Aorta (tissue), 5 donors: ENCODE measurements at regions not wholly inside any gene's neighbourhood (a gene's known extent, or its start where the extent isn't known, plus 50 kb on each side); places are given as distances from the start of the nearest gene placed in this dataset.
"Not testable (repeated sequence)": the region's sequence is repeated elsewhere in the genome, so short reads cannot be mapped to it uniquely, and the experiment has no call there.

ENCODE experiments used
- ATAC-seq: fragments of 200-7000 bp; cut with Tn5 transposase; one replicate; pipeline ENCODE4 v1.9.1; 2022; ENCODE audit warnings: moderate library complexity; ENCODE audit not compliant: low FRiP score
- DNase-seq, 2 donors: peaks; one replicate each; pipeline ENCODE4 v3.0.0-alpha.2; 2020
- H3K27ac ChIP-seq, 2 donors: one replicate each; pipeline ENCODE4 v1.5.1; 2013; ENCODE audit warnings: low read length in 2 of 2, mild to moderate bottlenecking in 2 of 2, moderate library complexity in 2 of 2, control low read depth in 1 of 2, inconsistent platforms in 1 of 2, low read depth in 1 of 2
- H3K27me3 ChIP-seq, 2 donors: one replicate each; pipeline ENCODE4 v1.6.1; 2013; ENCODE audit warnings: control low read depth in 1 of 2, low read length in 1 of 2, mild to moderate bottlenecking in 1 of 2, moderate library complexity in 1 of 2; ENCODE audit not compliant: insufficient read depth in 2 of 2, control insufficient read depth in 1 of 2
- H3K36me3 ChIP-seq, 2 donors: one replicate each; pipeline ENCODE4 v1.6.1; 2013; ENCODE audit warnings: control low read depth in 1 of 2, low read length in 1 of 2, mild to moderate bottlenecking in 1 of 2; ENCODE audit not compliant: insufficient read depth in 2 of 2, control insufficient read depth in 1 of 2
- H3K4me1 ChIP-seq, 2 donors: one replicate each; pipeline ENCODE4 v1.6.1; 2013; ENCODE audit warnings: low read length in 2 of 2, control low read depth in 1 of 2, mild to moderate bottlenecking in 1 of 2, moderate library complexity in 1 of 2; ENCODE audit not compliant: insufficient read depth in 2 of 2, control insufficient read depth in 1 of 2
- H3K4me3 ChIP-seq, 2 donors: one replicate each; pipeline ENCODE4 v1.5.1; 2013; ENCODE audit warnings: low read length in 2 of 2, control low read depth in 1 of 2, mild to moderate bottlenecking in 1 of 2
- H3K9me3 ChIP-seq: one replicate; pipeline ENCODE4 v1.6.1; 2013; ENCODE audit warnings: mild to moderate bottlenecking, low read length; ENCODE audit not compliant: control insufficient read depth
- WGBS, 2 donors: extraction: QIAGEN DNeasy Blood & Tissue Kit; methylation state at CpG; one replicate each; pipeline ENCODE4 v1.1.7; 2013; 5-methylcytosine and 5-hydroxymethylcytosine counted together
- intact Hi-C, 2 donors: fragments of 100-400 bp; cut with DNase I; formaldehyde crosslinking; loops; one replicate each; pipeline versions ENCODE4 v1.14.2 to v1.15.0; 2022
- donor health status: healthy with polysubstance abuse.
- donor health status: Bipolar disorder and iron deficiency.
- donor health status: DM: no; HTN: no; CAD: no.
- donor health status: DM: no; HTN: no; CAD: no.
- donor health status: DM: yes; HTN: yes; CAD: no.

DNA sequence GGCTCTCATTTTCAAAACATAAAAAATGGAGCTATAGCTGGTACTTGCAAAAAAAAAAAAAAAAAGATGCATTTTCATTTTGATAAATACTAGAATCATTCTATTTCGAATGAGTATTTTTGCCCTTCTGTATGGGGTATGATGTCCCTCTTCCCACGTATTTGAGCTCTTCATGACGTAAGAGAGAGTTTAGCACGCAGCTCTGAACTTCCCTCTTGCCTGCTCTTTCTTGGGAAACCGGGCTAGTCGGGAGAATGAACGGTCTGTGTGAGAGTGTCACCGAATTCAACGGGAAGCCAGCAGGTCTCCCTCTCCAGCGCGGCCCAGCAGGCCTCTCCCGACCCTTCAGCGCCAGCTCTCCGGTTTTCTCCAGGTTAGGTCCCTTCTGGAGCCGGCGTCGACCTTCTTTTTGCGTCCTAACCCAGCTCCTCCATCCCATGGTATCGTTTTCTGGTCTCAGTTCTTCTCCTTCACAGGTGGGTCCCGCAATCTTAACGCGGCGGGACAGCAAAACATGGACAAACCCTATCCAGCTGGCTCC, 159.2 kb upstream of the PITRM1 start:
- Histone ChIP-seq H3K4me3 (no peak overlapping the region), H3K9me3 (no peaks in the 10 kb centered on the region), H3K36me3 (no peaks in the 10 kb centered on the region), H3K27ac (no peak overlapping the region), H3K27me3 (no peaks in the 10 kb centered on the region), H3K4me1 (no peaks in the 10 kb centered on the region)
- 96 to 97% methylated on average over 23 of the region's 23 CpGs for WGBS, 2 donors
- DNase-seq (no peak), ATAC-seq (no peak)
- intact Hi-C loops, result no loop called here

DNA sequence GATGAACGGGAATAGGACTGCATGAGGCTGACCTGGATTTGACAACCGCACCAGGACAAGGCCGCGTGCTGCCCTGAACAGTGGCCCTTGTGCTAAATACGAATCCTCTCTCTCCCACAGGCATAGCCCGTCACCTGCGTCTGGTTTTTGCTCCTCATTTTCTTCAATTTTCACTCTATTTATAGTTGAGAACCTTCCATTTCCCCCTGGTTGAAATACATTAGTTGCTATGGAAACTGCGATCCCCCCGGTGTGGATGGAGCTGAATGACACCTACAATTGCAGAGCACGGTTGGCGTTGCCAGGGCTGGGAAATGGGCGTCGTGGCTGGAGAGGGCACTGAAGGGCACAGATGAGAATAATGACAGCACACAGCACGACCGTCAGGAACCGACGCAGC, 158.6 kb upstream of the PITRM1 start:
- H3K9me3 ChIP-seq, result no peaks in the 10 kb centered on the region
- no peaks in the 10 kb centered on the region for H3K36me3 ChIP-seq
- H3K4me1 ChIP-seq, result no peaks in the 10 kb centered on the region
- no peak overlapping the region for H3K27ac ChIP-seq
- no peaks in the 10 kb centered on the region for H3K27me3 ChIP-seq
- intact Hi-C loops, result no loop called here
- WGBS, 2 donors, result 96 to 98% methylated on average over 17 of the region's 17 CpGs
- DNase-seq, result no peak
- no peak for ATAC-seq
- no peak overlapping the region for H3K4me3 ChIP-seq

DNA sequence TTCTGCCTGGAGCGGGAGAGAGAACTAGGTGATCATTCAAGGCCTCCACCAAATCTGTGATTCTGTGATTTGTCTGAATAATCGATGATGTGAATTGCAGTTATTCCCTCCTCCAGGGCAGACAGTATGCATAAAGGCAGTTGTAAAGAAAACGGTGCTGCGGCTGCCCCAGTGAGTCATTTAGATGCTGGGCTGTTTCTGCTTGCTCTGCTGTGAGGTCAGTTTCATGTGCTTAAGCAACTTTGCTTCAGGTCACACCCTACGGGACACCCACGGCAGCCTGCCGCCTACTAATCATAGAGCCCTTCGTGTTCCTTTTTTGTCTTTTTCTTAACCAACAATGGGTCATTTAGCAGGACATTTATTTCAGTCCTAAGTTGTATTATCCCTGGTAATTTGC, 158.1 kb upstream of the PITRM1 start:
- no peak overlapping the region for H3K27ac ChIP-seq
- H3K4me3 ChIP-seq, result no peak overlapping the region
- H3K4me1 ChIP-seq, result no peaks in the 10 kb centered on the region
- no peaks in the 10 kb centered on the region for H3K9me3 ChIP-seq
- no peaks in the 10 kb centered on the region for H3K27me3 ChIP-seq
- WGBS, 2 donors, result 82 to 90% methylated on average over 8 of the region's 8 CpGs
- H3K36me3 ChIP-seq, result no peaks in the 10 kb centered on the region
- DNase-seq (no peak), ATAC-seq (no peak)
- intact Hi-C loops, result no loop called here

DNA sequence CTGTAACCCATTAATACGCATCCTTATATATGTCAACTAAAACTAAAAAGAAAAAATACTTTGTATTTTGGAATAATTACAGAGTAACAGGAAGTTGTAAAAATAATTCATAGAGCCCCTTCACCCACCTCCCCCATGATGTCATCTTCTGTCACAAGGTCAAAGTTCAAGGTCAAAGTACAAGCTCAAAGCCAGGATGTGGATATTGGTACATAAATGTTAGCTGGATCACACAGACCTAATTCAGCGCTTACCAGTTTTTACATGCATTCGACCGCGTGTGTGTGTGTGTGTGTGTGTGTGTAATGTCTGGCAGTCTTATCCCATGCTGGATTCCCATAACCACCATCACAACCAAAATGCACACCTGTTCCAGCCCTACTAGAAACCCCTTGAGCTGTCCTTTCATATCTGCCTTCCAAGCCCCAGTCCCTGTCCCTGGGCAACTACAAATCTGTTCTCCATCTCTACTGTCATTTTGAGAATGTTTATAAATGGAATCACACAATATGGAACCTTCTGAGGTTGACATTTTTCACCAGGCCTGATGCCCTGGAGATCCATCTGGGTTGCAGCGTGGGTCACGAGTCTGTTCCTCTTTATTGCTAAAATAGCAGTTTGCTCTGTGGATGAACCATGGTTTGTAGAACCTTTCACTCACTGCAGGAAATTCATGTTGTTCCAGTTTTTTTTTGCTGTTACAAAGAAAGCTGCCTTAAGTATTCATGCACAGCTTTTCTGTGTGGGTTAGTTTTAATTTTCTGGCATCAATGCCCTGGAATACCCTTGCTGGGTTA, 153.6 kb upstream of the PITRM1 start:
- no peaks in the 10 kb centered on the region for H3K9me3 ChIP-seq
- ATAC-seq (no peak), DNase-seq (no peak)
- no peaks in the 10 kb centered on the region for H3K4me1 ChIP-seq
- WGBS, 2 donors, result 90 to 93% methylated on average over 7 of the region's 7 CpGs
- no peak overlapping the region for H3K4me3 ChIP-seq
- intact Hi-C loops, result no loop called here
- H3K36me3 ChIP-seq, result no peaks in the 10 kb centered on the region
- no peaks in the 10 kb centered on the region for H3K27me3 ChIP-seq
- no peak overlapping the region for H3K27ac ChIP-seq

DNA sequence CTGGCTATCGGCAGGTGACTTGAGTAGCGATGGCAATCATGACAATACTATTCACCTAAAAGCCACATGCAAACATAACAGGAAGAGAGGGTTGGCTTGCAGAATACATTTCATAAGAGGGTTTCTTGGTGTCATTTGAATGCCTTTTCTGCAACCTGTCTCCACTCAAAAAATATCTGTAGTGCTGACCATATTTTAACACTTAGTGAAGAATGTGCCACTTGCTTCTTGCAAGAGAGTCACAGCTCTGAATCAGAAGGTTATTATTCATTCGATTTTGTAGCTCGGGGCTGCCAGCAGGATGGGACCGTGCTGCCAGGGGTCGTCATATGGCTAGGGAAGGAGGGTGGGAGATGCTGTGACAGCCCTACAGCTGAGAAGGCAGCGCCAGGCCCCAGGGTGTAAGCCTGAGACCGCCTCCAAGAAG, 152.0 kb upstream of the PITRM1 start:
- ATAC-seq (no peak), DNase-seq (no peak)
- 74 to 76% methylated on average over 8 of the region's 8 CpGs for WGBS, 2 donors
- no peak overlapping the region for H3K4me3 ChIP-seq
- H3K27me3 ChIP-seq, result no peaks in the 10 kb centered on the region
- intact Hi-C loops, result no loop called here
- H3K27ac ChIP-seq, result no peak overlapping the region
- no peaks in the 10 kb centered on the region for H3K4me1 ChIP-seq
- H3K36me3 ChIP-seq, result no peaks in the 10 kb centered on the region
- H3K9me3 ChIP-seq, result no peaks in the 10 kb centered on the region

DNA sequence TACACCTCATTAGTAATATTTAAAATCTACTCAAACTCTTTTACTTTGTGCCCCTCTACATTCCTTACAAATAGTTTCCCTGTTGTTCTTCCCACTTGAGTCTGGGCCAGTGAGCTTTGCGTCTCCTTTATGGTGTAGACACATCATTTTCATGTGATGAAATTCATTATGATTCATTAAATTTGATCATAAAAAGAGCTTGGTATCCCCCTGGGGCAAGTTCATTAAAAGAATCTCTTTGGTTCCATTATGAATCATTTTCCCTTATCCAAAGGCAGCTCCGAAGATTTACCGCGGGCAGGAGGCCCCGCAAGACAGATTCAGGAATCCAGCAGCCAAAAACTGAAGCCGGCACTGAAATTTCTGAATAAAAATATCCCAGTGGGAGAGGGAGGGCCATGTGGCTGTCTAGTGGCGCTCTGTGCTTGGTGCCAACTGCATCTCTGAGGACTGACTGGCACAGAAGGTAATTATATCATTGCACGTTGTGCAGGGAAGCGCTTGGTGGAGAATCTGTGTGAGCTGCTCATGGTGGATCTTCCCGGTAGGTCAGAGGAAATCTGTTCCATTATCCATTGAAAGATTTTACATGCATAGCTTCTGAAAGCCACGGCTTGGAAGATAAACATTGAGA, 151.4 kb upstream of the PITRM1 start:
- Histone ChIP-seq H3K27me3 (no peaks in the 10 kb centered on the region), H3K4me3 (no peak overlapping the region), H3K4me1 (no peaks in the 10 kb centered on the region), H3K27ac (no peak overlapping the region), H3K9me3 (no peaks in the 10 kb centered on the region), H3K36me3 (no peaks in the 10 kb centered on the region)
- DNase-seq (no peak), ATAC-seq (peak; percentile 12)
- 18% methylated on average over 11 of the region's 11 CpGs for WGBS, 2 donors
- intact Hi-C loops, result no loop called here

DNA sequence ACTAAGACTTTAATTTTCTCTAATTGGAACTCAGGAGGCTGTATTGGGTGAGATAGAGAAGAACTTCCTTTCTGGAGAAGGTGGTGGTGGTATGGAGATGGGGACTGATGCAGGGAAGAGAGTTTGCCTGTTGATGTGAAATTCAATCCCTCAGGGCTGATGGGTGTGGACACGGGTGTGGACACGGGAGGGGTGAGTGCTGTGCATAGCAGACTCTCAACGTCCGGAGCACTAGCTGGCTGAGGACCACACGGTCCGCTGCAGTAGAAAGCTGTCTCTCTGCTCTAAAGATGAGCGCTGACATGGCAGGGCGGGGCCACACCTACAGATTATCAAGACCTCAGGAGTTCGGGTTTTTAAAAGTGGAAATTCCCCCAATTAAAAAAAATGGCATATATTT, 148.5 kb upstream of the PITRM1 start:
- ATAC-seq (no peak), DNase-seq (no peak)
- no peaks in the 10 kb centered on the region for H3K27me3 ChIP-seq
- intact Hi-C loops, result no loop called here
- no peak overlapping the region for H3K4me3 ChIP-seq
- no peaks in the 10 kb centered on the region for H3K4me1 ChIP-seq
- no peaks in the 10 kb centered on the region for H3K9me3 ChIP-seq
- 89 to 90% methylated on average over 9 of the region's 9 CpGs for WGBS, 2 donors
- no peak overlapping the region for H3K27ac ChIP-seq
- no peaks in the 10 kb centered on the region for H3K36me3 ChIP-seq

DNA sequence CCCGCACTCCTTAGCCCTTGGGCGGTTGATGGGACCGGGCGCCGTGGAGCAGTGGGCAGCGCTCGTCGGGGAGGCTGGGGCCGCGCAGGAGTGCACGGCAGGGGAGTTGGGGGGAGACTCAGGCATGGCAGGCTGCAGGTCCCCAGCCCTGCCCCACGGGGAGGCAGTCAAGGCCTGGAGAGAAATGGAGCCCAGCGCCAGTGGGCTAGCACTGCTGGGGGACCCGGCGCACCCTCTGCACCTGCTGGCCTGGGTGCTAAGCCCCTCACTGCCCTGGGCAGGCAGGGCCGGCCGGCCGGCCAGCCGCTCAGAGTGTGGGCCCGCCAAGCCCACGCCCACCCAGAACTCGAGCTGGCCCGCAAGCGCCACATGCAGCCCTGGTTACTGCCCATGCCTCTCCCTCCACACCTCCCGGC, 147.2 kb upstream of the PITRM1 start:
- Histone ChIP-seq H3K27ac (no peak overlapping the region), H3K4me1 (no peaks in the 10 kb centered on the region), H3K36me3 (no peaks in the 10 kb centered on the region), H3K27me3 (no peaks in the 10 kb centered on the region), H3K9me3 (no peaks in the 10 kb centered on the region), H3K4me3 (no peak overlapping the region)
- intact Hi-C loops, result no loop called here
- 91% methylated on average over 25 of the region's 25 CpGs for WGBS, 2 donors
- DNase-seq, result no peak
- no peak for ATAC-seq

DNA sequence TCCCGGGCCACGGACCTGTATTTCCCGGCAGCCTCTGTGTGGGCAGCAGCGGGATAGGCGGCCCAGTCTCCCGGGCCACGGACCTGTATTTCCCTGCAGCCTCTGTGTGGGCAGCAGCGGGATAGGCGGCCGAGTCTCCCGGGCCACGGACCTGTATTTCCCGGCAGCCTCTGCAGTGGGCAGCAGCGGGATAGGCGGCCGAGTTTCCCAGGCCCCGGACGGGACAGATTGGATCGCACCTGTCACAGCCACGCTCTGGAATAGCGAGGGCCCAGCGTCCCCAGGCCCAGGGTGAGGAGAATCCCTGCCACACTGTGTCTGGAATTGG, 145.9 kb upstream of the PITRM1 start:
- ATAC-seq, intact Hi-C loops, H3K4me1 ChIP-seq, H3K4me3 ChIP-seq, DNase-seq, H3K36me3 ChIP-seq, H3K27ac ChIP-seq, H3K27me3 ChIP-seq, H3K9me3 ChIP-seq: not testable (repeated sequence)
- WGBS, 2 donors, result 95 to 98% methylated on average over 22 of the region's 22 CpGs
